GM13977 (cell line): ENCODE measurements at regions not wholly inside any gene's neighbourhood (a gene's known extent, or its start where the extent isn't known, plus 50 kb on each side); places are given as distances from the start of the nearest gene placed in this dataset.

Experiments
- DNase-seq: peaks from one replicate; pipeline ENCODE4 v3.0.0; 2012; ENCODE audit warnings: low spot score
- in situ Hi-C: fragments of 300-500 bp; cut with MboI; formaldehyde crosslinking; loops from one replicate; pipeline ENCODE4 v1.12.0; 2022; ENCODE audit warnings: low sequenced_read_pairs, low pct_unique_long_range_greater_than_20kb, mixed read lengths, inconsistent platforms; ENCODE audit not compliant: unreplicated experiment
- TF ChIP-seq, protein P1 (sequence below): IDR thresholded peaks from 2 replicates; pipeline ENCODE4 v1.5.1; 2012; ENCODE audit warnings: mild to moderate bottlenecking, control low read depth; ENCODE audit not compliant: insufficient read depth; ENCODE audit errors: extremely low read depth, missing control alignments

DNA sequence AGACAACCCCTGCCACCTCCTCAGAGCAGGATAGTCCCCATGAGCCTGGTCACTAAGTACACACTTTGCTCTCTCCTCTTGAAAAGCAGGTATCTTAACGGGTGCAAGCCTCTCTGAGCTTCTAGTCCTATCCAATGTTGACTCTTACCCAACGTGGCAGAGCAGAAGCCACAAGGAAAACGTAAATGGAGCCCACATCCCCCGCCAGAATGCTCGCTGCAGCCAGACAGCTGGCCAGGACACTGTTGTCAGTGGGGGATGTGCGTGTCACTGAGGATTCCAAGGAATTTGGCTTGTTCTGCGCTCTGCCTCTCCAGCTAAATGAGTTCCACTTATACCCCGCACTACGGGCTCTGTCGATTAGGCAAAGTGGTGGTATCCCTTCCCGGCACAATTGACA lies 67.8 kb upstream of the IGF1R start:
- DNase-seq, result no peak
- in situ Hi-C loops, result no loop called here
- TF ChIP-seq, protein P1, sequence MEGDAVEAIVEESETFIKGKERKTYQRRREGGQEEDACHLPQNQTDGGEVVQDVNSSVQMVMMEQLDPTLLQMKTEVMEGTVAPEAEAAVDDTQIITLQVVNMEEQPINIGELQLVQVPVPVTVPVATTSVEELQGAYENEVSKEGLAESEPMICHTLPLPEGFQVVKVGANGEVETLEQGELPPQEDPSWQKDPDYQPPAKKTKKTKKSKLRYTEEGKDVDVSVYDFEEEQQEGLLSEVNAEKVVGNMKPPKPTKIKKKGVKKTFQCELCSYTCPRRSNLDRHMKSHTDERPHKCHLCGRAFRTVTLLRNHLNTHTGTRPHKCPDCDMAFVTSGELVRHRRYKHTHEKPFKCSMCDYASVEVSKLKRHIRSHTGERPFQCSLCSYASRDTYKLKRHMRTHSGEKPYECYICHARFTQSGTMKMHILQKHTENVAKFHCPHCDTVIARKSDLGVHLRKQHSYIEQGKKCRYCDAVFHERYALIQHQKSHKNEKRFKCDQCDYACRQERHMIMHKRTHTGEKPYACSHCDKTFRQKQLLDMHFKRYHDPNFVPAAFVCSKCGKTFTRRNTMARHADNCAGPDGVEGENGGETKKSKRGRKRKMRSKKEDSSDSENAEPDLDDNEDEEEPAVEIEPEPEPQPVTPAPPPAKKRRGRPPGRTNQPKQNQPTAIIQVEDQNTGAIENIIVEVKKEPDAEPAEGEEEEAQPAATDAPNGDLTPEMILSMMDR, result no peak

DNA sequence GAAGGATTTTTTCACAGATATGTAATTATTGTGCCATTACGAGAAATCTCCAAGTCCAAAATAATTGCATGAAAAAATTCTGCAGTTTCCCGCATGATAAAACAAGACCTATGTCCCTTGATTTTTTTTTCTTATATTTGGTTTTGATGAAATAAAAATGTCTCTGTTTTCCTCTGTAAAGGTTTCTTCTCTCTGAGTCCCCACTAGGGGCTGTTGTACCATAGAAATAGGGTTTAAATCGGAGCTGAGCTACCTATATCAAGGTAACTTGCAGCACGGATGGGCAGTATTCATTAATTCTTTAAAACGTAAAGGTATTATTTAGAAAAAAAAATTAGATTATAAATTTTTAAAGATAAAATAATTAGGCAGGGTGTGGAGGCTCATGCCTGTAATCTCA lies 66.6 kb upstream of the IGF1R start:
- in situ Hi-C loops, result no loop called here
- no peak for DNase-seq
- TF ChIP-seq, protein P1, result no peak

DNA sequence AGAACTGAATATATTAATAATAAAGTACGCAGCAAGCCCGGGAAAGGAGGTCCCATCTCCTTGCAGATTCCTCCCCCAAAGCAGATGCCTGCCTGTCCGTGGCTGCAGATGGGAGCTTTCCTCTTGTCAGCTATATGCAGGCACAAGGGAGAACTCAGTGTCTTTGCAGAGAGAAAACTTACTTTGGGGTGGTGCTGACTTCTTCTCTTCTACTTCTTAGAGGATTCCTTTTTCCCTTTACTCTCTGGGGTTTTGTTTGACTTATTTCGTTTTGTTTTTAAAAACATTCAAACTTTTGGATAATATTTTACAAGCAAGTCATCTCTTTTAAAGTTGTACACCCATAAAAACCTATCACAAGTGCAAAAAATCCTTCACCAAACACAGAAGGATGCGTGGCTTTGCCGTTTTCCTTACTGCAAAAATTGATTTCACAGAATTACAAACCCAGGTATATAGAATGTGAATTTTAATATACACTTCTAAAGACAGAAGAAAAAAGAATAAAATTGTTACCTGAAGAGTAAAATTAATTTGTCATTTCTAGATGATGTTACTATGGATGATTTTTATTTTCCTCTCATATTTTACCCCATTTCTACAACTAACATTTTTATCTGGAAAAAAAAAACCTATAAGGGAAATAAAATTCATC lies 65.3 kb upstream of the IGF1R start:
- in situ Hi-C loops, result no loop called here
- DNase-seq, result no peak
- TF ChIP-seq, protein P1, result no peak

DNA sequence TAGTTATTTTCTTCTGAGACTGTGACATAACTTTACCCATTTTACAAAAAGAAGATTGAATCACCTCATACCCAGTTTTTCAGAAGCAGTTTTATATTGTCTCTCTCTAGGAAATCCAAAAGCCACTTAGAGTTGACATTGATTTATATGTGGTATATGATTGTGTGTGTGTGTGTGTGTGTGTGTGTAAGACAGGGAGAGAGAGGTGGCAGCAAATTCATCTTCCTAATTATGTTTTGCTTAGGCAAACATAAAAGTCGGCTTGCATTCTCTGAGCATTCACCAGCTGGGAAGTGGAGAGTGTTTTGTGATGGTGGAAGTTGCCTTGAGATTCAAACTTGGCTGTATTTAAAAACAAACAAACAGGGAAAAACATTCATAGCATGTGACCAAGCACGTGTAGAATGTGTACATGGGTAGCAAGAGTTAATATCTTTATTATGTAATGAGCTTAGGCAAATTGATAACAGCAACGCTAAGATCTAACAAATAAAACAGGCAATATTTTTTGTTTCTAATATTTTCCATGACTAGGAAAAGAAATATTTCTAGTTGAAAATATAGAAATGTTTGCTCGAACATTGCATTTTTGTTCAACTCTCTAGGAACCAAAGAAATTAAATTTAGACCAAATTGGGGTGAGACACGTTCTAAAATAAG lies 64.4 kb upstream of the IGF1R start:
- TF ChIP-seq, protein P1, result no peak
- in situ Hi-C loops, result no loop called here
- DNase-seq, result no peak

DNA sequence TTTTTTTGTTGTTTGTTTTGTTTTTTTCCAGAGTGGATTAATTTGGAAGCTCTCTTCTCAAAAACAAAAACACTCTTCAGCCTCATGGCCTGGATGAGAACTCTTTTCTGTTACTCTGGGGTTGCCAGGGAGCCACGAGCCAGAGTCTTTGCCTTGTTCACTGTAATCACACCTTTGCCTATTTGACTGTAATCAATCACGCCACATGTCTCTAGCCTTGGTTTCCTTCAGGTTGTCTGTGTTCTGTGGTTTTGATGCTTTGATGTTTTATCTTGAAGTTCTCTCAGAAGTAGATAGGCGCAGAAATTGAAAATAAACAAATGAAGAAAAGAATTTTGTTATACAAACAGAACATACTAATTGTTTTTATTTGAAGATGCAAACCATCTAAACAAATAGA lies 62.3 kb upstream of the IGF1R start:
- TF ChIP-seq, protein P1, result no peak
- no peak for DNase-seq
- in situ Hi-C loops, result no loop called here

DNA sequence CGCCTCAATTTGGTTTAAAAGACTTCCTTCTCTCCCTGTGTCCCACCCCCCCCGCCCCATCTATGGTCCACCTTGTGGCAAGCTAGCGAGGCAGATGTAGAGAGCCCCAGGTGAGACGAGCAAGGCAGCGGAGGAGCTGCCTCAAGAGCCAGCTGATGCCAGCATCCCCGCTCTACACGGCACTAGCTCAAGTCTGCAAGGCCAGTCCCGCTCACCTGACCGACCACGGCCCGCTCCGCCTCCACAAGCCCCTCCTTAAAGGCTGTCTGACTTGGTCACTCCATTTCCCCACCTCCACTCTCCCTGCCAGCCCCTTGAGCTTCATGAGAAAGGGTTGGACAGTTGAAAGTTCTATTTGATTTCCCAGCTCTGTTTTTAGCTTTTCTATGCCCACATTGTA lies 56.2 kb upstream of the IGF1R start:
- in situ Hi-C loops, result no loop called here
- TF ChIP-seq, protein P1, result no peak
- DNase-seq, result no peak
